SK-N-MC (cell line): ENCODE measurements at regions not wholly inside any gene's neighbourhood (a gene's known extent, or its start where the extent isn't known, plus 50 kb on each side); places are given as distances from the start of the nearest gene placed in this dataset.

Experiments
- EZH2 ChIP-seq: fragments of 200-600 bp; sonication (generic); IDR thresholded peaks from one replicate; pipeline ENCODE4 v1.6.1; 2017; ENCODE audit warnings: antibody characterized with exemption
- POLR2AphosphoS5 ChIP-seq: IDR thresholded peaks from 2 replicates; pipeline ENCODE4 v1.6.1; 2012; ENCODE audit warnings: mild to moderate bottlenecking, low read depth, low read length, borderline replicate concordance

- no peak for TF ChIP-seq POLR2AphosphoS5
- TF ChIP-seq EZH2: no peak
These were observed 263.1 kb downstream of the RND3 start for GRCh38 chr2:150224321-150224720.
